Peyer's patch (tissue), 4 donors: ENCODE measurements at regions not wholly inside any gene's neighbourhood (a gene's known extent, or its start where the extent isn't known, plus 50 kb on each side); places are given as distances from the start of the nearest gene placed in this dataset.

Source experiments
- DNase-seq, 3 donors: peaks; one replicate each; pipeline ENCODE4 v3.0.0-alpha.2; 2017 to 2019
- H3K27ac ChIP-seq, 4 donors: fragments of 200-600 bp; sonication (generic); one replicate each; pipeline ENCODE4 v1.5.1; 2016 to 2019
- H3K27me3 ChIP-seq, 2 donors: fragments of 200-600 bp; sonication (generic); one replicate each; pipeline ENCODE4 v1.5.1; 2019
- H3K36me3 ChIP-seq, 3 donors: fragments of 200-600 bp; sonication (generic); one replicate each; pipeline ENCODE4 v1.5.1; 2016 to 2019
- H3K4me1 ChIP-seq, 4 donors: fragments of 200-600 bp; sonication (generic); one replicate each; pipeline ENCODE4 v1.5.1; 2016 to 2019
- H3K4me3 ChIP-seq, 4 donors: fragments of 200-600 bp; sonication (generic); 1 replicate in 3 of 4; 2 replicates in 1 of 4; pipeline ENCODE4 v1.5.1; 2016 to 2019; ENCODE audit warnings: mild to moderate bottlenecking in 1 of 4
- H3K9me3 ChIP-seq, 4 donors: fragments of 200-600 bp; sonication (generic); one replicate each; pipeline ENCODE4 v1.5.1; 2016 to 2019; ENCODE audit warnings: mild to moderate bottlenecking in 1 of 4
- POLR2A ChIP-seq, 2 donors: fragments of 450-650 bp; IDR thresholded peaks; one replicate each; pipeline ENCODE4 v1.5.1; 2017; ENCODE audit warnings: antibody characterized with exemption in 2 of 2, mild to moderate bottlenecking in 2 of 2, moderate library complexity in 2 of 2
- TF ChIP-seq, protein P1 (sequence below), 6 experiments: fragments of 450-650 bp in 4 of 6; fragments of 200-600 bp in 2 of 6; sonication (generic) in 1 of 6; IDR thresholded peaks; one replicate each; pipeline ENCODE4 v1.5.1; 2017 to 2019; ENCODE audit warnings: antibody characterized with exemption in 6 of 6, mild to moderate bottlenecking in 3 of 6, moderate library complexity in 1 of 6

GRCh38 chr4:166230841-166231240 lies 357.8 kb downstream of the TLL1 start:
- no peak overlapping the region for H3K27ac ChIP-seq
- no peaks in the 10 kb centered on the region for H3K4me1 ChIP-seq
- H3K36me3 ChIP-seq = no peaks in the 10 kb centered on the region
- H3K9me3 ChIP-seq = no peaks in the 10 kb centered on the region
- H3K4me3 ChIP-seq = no peak overlapping the region
- no peaks in the 10 kb centered on the region for H3K27me3 ChIP-seq
- DNase-seq = no peak
- TF ChIP-seq, protein P1, sequence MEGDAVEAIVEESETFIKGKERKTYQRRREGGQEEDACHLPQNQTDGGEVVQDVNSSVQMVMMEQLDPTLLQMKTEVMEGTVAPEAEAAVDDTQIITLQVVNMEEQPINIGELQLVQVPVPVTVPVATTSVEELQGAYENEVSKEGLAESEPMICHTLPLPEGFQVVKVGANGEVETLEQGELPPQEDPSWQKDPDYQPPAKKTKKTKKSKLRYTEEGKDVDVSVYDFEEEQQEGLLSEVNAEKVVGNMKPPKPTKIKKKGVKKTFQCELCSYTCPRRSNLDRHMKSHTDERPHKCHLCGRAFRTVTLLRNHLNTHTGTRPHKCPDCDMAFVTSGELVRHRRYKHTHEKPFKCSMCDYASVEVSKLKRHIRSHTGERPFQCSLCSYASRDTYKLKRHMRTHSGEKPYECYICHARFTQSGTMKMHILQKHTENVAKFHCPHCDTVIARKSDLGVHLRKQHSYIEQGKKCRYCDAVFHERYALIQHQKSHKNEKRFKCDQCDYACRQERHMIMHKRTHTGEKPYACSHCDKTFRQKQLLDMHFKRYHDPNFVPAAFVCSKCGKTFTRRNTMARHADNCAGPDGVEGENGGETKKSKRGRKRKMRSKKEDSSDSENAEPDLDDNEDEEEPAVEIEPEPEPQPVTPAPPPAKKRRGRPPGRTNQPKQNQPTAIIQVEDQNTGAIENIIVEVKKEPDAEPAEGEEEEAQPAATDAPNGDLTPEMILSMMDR (IDR thresholded peaks at IDR 0.05) = no peak
- no peak for TF ChIP-seq POLR2A (IDR thresholded peaks at IDR 0.05)

GRCh38 chr4:166239354-166239753 lies 366.3 kb downstream of the TLL1 start:
- Histone ChIP-seq H3K4me1 (no peaks in the 10 kb centered on the region), H3K4me3 (no peak overlapping the region), H3K9me3 (no peaks in the 10 kb centered on the region), H3K36me3 (no peaks in the 10 kb centered on the region), H3K27ac (no peak overlapping the region), H3K27me3 (no peaks in the 10 kb centered on the region)
- TF ChIP-seq, protein P1 (IDR thresholded peaks at IDR 0.05) = no peak
- no peak for TF ChIP-seq POLR2A (IDR thresholded peaks at IDR 0.05)
- DNase-seq = no peak

- Histone ChIP-seq H3K4me1 (no peaks in the 10 kb centered on the region), H3K27ac (no peak overlapping the region), H3K36me3 (no peaks in the 10 kb centered on the region), H3K27me3 (no peaks in the 10 kb centered on the region), H3K9me3 (no peaks in the 10 kb centered on the region), H3K4me3 (no peak overlapping the region)
- DNase-seq = no peak
- no peak for TF ChIP-seq POLR2A (IDR thresholded peaks at IDR 0.05)
- TF ChIP-seq, protein P1 (IDR thresholded peaks at IDR 0.05) = peak in 3 of 6 experiments; percentile 33 to 42 (median 42)
These were observed 379.7 kb downstream of the TLL1 start for GRCh38 chr4:166252487-166253402.

DNA sequence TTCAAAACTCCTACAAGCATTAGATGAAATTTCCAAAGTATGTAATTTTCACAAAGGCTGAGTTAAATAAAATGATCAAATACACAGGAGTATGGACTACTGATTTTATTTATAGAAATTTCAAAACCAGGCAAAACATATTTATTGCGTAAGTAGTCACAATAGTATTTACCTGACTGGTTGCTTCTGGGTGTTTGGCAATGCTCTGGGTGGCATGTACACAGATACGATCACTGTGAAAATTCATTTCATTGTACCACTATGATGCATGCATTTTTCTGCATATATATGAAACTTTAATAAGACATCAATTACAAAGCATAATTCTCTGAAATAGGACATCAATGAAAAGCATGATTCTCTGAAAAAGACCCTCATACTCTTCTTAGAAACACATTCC lies 384.2 kb downstream of the TLL1 start:
- no peaks in the 10 kb centered on the region for H3K9me3 ChIP-seq
- H3K27me3 ChIP-seq = no peaks in the 10 kb centered on the region
- no peaks in the 10 kb centered on the region for H3K36me3 ChIP-seq
- H3K27ac ChIP-seq = no peak overlapping the region
- no peak overlapping the region for H3K4me3 ChIP-seq
- DNase-seq = no peak
- no peaks in the 10 kb centered on the region for H3K4me1 ChIP-seq
- TF ChIP-seq, protein P1 (IDR thresholded peaks at IDR 0.05) = no peak
- no peak for TF ChIP-seq POLR2A (IDR thresholded peaks at IDR 0.05)

DNA sequence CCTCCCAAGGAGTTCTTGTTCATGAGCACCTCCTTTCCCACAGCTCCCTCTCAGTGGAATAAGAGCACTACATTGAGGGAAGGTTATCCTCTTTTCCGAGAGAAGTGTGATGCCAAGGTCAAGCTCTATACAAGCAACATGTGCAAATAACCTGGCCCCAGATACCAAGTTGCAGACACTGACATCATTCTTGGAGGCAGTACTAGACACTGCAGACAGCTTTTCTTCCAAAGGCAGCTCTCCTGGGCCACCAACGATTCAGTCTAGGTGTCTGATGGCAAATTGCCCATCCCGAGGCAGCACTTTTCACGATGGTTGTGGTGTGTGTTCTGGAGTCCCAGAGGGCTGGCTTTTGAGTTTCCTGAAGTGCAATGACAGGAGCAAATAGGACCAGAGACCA lies 384.9 kb downstream of the TLL1 start:
- DNase-seq = no peak
- Histone ChIP-seq H3K9me3 (no peaks in the 10 kb centered on the region), H3K27me3 (no peaks in the 10 kb centered on the region), H3K36me3 (no peaks in the 10 kb centered on the region), H3K4me3 (no peak overlapping the region), H3K4me1 (no peaks in the 10 kb centered on the region), H3K27ac (no peak overlapping the region)
- no peak for TF ChIP-seq POLR2A (IDR thresholded peaks at IDR 0.05)
- TF ChIP-seq, protein P1 (IDR thresholded peaks at IDR 0.05) = no peak
